OCI-LY7 (cell line): ENCODE measurements at regions not wholly inside any gene's neighbourhood (a gene's known extent, or its start where the extent isn't known, plus 50 kb on each side); places are given as distances from the start of the nearest gene placed in this dataset.

ENCODE experiments used
- BruUV-seq: library from RNA; stranded (reverse); fragments of 400-500 nt; replicated peaks from 2 replicates; lab custom pipeline; 2021; lab: Mats Ljungman, UMichigan
- CTCF ChIA-PET: fragments of 300-600 bp; sonication (Branson Sonifier 250); formaldehyde crosslinking; loops from one replicate; lab custom pipeline; 2022; ENCODE audit warnings: antibody characterized with exemption; ENCODE audit not compliant: unreplicated experiment; lab: Charles Lee
- POLR2A ChIA-PET: fragments of 300-600 bp; sonication (Branson Sonifier 250); formaldehyde crosslinking; loops from one replicate; lab custom pipeline; 2022; ENCODE audit warnings: antibody characterized with exemption; lab: Charles Lee
- DNase-seq: peaks from one replicate; pipeline ENCODE4 v3.0.0-alpha.2; 2015; ENCODE audit warnings: low spot score
- H2AFZ ChIP-seq: fragments of 200-600 bp; sonication (generic), shearing (Covaris generic); 2 replicates; pipeline ENCODE4 v1.6.1; 2014; ENCODE audit warnings: mild to moderate bottlenecking, antibody characterized with exemption, low read length, moderate library complexity
- H3K27ac ChIP-seq: fragments of 200-600 bp; sonication (generic); 2 replicates; pipeline ENCODE4 v1.5.1; 2014; ENCODE audit warnings: mixed run types, low read depth, mild to moderate bottlenecking, moderate library complexity, low read length, inconsistent platforms; ENCODE audit not compliant: poor library complexity, severe bottlenecking
- H3K36me3 ChIP-seq: fragments of 200-600 bp; sonication (generic); 2 replicates; pipeline ENCODE4 v1.6.1; 2014; ENCODE audit warnings: mild to moderate bottlenecking, antibody characterized with exemption, low read length, moderate library complexity, mixed read lengths; ENCODE audit not compliant: insufficient read depth
- H3K4me1 ChIP-seq: fragments of 200-600 bp; sonication (generic); 2 replicates; pipeline ENCODE4 v1.5.1; 2014; ENCODE audit warnings: mild to moderate bottlenecking, low read length; ENCODE audit not compliant: insufficient read depth, poor library complexity, severe bottlenecking
- H3K4me2 ChIP-seq: fragments of 200-600 bp; sonication (generic); 2 replicates; pipeline ENCODE4 v1.6.1; 2014; ENCODE audit warnings: mild to moderate bottlenecking, low read length
- H3K4me3 ChIP-seq: fragments of 200-600 bp; sonication (generic); 2 replicates; pipeline ENCODE4 v1.5.1; 2014; ENCODE audit warnings: mild to moderate bottlenecking, low read depth, low read length; ENCODE audit not compliant: poor library complexity, severe bottlenecking
- H3K79me2 ChIP-seq: fragments of 200-600 bp; sonication (generic); 2 replicates; pipeline ENCODE4 v1.6.1; 2016; ENCODE audit warnings: low read depth, mild to moderate bottlenecking, low read length, moderate library complexity, mixed read lengths; ENCODE audit not compliant: insufficient read depth
- H3K9me2 ChIP-seq: fragments of 200-600 bp; sonication (generic); 2 replicates; pipeline ENCODE4 v1.6.1; 2016; ENCODE audit warnings: mild to moderate bottlenecking, low read length, mixed read lengths; ENCODE audit not compliant: insufficient read depth
- H3K9me3 ChIP-seq: fragments of 200-600 bp; sonication (generic); 2 replicates; pipeline ENCODE4 v1.6.1; 2014; ENCODE audit warnings: mild to moderate bottlenecking, mixed run types, low read length, mixed read lengths
- H4K20me1 ChIP-seq: fragments of 200-600 bp; sonication (generic); 2 replicates; pipeline ENCODE4 v1.6.1; 2014; ENCODE audit warnings: mild to moderate bottlenecking, antibody characterized with exemption, low read length, moderate library complexity, mixed read lengths; ENCODE audit not compliant: insufficient read depth
- EZH2phosphoT487 ChIP-seq: fragments of 200-600 bp; sonication (generic); IDR thresholded peaks from 2 replicates; pipeline ENCODE4 v1.6.1; 2018; ENCODE audit warnings: low read depth, borderline replicate concordance, mild to moderate bottlenecking, mixed run types, antibody characterized with exemption, low read length, moderate library complexity, mixed read lengths
- intact Hi-C: fragments of 100-400 bp; cut with micrococcal nuclease; formaldehyde crosslinking; loops from one replicate; pipeline ENCODE4 v1.10.0; 2022; ENCODE audit not compliant: unreplicated experiment
- TF ChIP-seq, protein P1 (sequence below): fragments of 200-600 bp; sonication (generic); conservative IDR thresholded peaks from 2 replicates; pipeline ENCODE4 v1.5.1; 2014; ENCODE audit warnings: mild to moderate bottlenecking, antibody characterized with exemption, low read length, moderate library complexity, mixed read lengths

- Histone ChIP-seq H3K79me2 (no peaks in the 10 kb centered on the region), H3K4me3 (no peak overlapping the region), H2AFZ (no peak overlapping the region), H3K9me2 (no peaks in the 10 kb centered on the region), H3K4me2 (no peak overlapping the region), H4K20me1 (no peaks in the 10 kb centered on the region), H3K4me1 (no peaks in the 10 kb centered on the region), H3K36me3 (no peaks in the 10 kb centered on the region), H3K9me3 (no peaks in the 10 kb centered on the region), H3K27ac (no peak overlapping the region)
- TF ChIP-seq, protein P1, sequence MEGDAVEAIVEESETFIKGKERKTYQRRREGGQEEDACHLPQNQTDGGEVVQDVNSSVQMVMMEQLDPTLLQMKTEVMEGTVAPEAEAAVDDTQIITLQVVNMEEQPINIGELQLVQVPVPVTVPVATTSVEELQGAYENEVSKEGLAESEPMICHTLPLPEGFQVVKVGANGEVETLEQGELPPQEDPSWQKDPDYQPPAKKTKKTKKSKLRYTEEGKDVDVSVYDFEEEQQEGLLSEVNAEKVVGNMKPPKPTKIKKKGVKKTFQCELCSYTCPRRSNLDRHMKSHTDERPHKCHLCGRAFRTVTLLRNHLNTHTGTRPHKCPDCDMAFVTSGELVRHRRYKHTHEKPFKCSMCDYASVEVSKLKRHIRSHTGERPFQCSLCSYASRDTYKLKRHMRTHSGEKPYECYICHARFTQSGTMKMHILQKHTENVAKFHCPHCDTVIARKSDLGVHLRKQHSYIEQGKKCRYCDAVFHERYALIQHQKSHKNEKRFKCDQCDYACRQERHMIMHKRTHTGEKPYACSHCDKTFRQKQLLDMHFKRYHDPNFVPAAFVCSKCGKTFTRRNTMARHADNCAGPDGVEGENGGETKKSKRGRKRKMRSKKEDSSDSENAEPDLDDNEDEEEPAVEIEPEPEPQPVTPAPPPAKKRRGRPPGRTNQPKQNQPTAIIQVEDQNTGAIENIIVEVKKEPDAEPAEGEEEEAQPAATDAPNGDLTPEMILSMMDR = no peak
- TF ChIP-seq EZH2phosphoT487 = no peak
- CTCF ChIA-PET = interaction anchor here (0.6 kb wide), 1 partner anchor 72 kb away, joined by 3 read pairs; no protein-coding TSS in a partner anchor
- BruUV-seq = no TSS peak
- POLR2A ChIA-PET = interaction anchor here (1.1 kb wide), 1 partner anchor 22 kb away, joined by 3 read pairs; no protein-coding TSS in a partner anchor
- intact Hi-C loops = no loop called here
- DNase-seq = no peak
Observed at GRCh38 chr1:30808067-30808662, 50.6 kb upstream of the LAPTM5 start.

- Histone ChIP-seq H3K9me3 (no peaks in the 10 kb centered on the region), H2AFZ (no peak overlapping the region), H3K36me3 (no peaks in the 10 kb centered on the region), H3K4me3 (no peak overlapping the region), H3K9me2 (no peaks in the 10 kb centered on the region), H3K27ac (no peak overlapping the region), H4K20me1 (no peaks in the 10 kb centered on the region), H3K79me2 (no peaks in the 10 kb centered on the region), H3K4me2 (no peak overlapping the region), H3K4me1 (no peaks in the 10 kb centered on the region)
- BruUV-seq = no TSS peak
- intact Hi-C loops = no loop called here
- TF ChIP-seq, protein P1 = no peak
- no peak for TF ChIP-seq EZH2phosphoT487
- CTCF ChIA-PET = interaction anchor here (0.6 kb wide), 1 partner anchor 72 kb away, joined by 3 read pairs; no protein-coding TSS in a partner anchor
- POLR2A ChIA-PET = interaction anchor here (1.1 kb wide), 1 partner anchor 23 kb away, joined by 3 read pairs; no protein-coding TSS in a partner anchor
- no peak for DNase-seq
Observed at GRCh38 chr1:30807318-30808066, 49.9 kb upstream of the LAPTM5 start.
